Brain microvascular endothelial cell (primary cell): ENCODE measurements at regions not wholly inside any gene's neighbourhood (a gene's known extent, or its start where the extent isn't known, plus 50 kb on each side); places are given as distances from the start of the nearest gene placed in this dataset.

ENCODE experiments used
- DNase-seq: peaks from one replicate; pipeline ENCODE4 v3.0.0-alpha.2; 2020
- H3K27ac ChIP-seq: fragments of 250-450 bp; sonication (Bioruptor Pico); 2 replicates; pipeline ENCODE4 v1.5.1; 2020; ENCODE audit warnings: mild to moderate bottlenecking, moderate library complexity
- H3K27me3 ChIP-seq: fragments of 250-450 bp; sonication (Bioruptor Pico); replicated peaks from 2 replicates; pipeline ENCODE4 v1.5.1; 2020; ENCODE audit warnings: mild to moderate bottlenecking
- H3K36me3 ChIP-seq: fragments of 250-450 bp; sonication (Bioruptor Pico); replicated peaks from 2 replicates; pipeline ENCODE4 v1.5.1; 2020; ENCODE audit warnings: mild to moderate bottlenecking
- H3K4me3 ChIP-seq: 2 replicates; pipeline ENCODE4 v1.5.1; 2011; ENCODE audit warnings: low read depth, mild to moderate bottlenecking, control low read depth, low read length, moderate library complexity
- in situ Hi-C: cut with HindIII; loops from 2 replicates; pipeline ENCODE4 v1.10.0; 2017; ENCODE audit warnings: low sequenced_read_pairs, low pct_ligation_motif_present
- TF ChIP-seq, protein P1 (sequence below): IDR thresholded peaks from 2 replicates; pipeline ENCODE4 v1.5.1; 2011; ENCODE audit warnings: low read depth, mild to moderate bottlenecking, moderate library complexity, low read length, control low read depth, inconsistent platforms; ENCODE audit errors: missing control alignments

- no peaks in the 10 kb centered on the region for H3K27me3 ChIP-seq
- TF ChIP-seq, protein P1, sequence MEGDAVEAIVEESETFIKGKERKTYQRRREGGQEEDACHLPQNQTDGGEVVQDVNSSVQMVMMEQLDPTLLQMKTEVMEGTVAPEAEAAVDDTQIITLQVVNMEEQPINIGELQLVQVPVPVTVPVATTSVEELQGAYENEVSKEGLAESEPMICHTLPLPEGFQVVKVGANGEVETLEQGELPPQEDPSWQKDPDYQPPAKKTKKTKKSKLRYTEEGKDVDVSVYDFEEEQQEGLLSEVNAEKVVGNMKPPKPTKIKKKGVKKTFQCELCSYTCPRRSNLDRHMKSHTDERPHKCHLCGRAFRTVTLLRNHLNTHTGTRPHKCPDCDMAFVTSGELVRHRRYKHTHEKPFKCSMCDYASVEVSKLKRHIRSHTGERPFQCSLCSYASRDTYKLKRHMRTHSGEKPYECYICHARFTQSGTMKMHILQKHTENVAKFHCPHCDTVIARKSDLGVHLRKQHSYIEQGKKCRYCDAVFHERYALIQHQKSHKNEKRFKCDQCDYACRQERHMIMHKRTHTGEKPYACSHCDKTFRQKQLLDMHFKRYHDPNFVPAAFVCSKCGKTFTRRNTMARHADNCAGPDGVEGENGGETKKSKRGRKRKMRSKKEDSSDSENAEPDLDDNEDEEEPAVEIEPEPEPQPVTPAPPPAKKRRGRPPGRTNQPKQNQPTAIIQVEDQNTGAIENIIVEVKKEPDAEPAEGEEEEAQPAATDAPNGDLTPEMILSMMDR = no peak
- H3K4me3 ChIP-seq = no peak overlapping the region
- no peak overlapping the region for H3K27ac ChIP-seq
- in situ Hi-C loops = no loop called here
- no peaks in the 10 kb centered on the region for H3K36me3 ChIP-seq
- no peak for DNase-seq
These were observed 245.5 kb upstream of the TLL1 start for GRCh38 chr4:165627548-165627947.

GRCh38 chr4:165628572-165628971 is 244.5 kb upstream of the TLL1 start:
- in situ Hi-C loops = no loop called here
- H3K36me3 ChIP-seq = no peaks in the 10 kb centered on the region
- H3K4me3 ChIP-seq = no peak overlapping the region
- H3K27ac ChIP-seq = no peak overlapping the region
- TF ChIP-seq, protein P1 = no peak
- DNase-seq = no peak
- H3K27me3 ChIP-seq = no peaks in the 10 kb centered on the region

- DNase-seq = no peak
- H3K4me3 ChIP-seq = no peak overlapping the region
- no peak overlapping the region for H3K27ac ChIP-seq
- in situ Hi-C loops = no loop called here
- TF ChIP-seq, protein P1 = no peak
- no peaks in the 10 kb centered on the region for H3K27me3 ChIP-seq
- H3K36me3 ChIP-seq = no peaks in the 10 kb centered on the region
These were observed 242.4 kb upstream of the TLL1 start for GRCh38 chr4:165630671-165631070.

DNA sequence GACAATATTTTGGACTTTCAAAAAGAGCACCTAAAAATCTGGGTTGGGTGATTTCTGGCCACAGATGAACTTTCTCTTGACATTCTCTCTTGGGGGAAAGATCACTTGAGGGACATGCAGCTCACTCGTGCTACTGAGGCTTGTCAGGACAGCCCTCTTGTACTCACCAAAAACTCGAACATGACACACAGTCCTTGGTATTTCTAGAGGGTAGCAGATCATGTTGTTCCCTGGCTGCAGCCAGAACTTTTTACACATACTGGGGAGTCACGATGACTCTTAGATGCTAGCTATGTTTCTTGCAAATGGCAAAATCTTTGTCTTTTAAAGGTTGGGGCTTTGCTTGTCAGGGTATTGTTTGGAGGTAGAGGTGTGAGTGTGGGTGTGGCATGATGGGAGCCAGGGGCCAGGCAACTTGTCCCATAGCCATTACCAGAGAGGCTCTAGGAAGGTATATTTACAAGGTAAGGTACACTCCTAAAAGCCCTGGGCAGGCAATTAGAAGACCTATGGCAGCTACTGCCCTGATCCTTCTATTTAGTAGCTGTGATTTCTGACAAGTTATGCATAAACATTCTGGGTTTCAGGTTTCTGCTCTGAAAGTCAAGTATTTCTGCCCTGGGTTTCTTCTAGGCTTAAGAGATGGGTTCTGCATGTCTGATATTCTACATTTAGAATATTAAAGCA is 241.7 kb upstream of the TLL1 start:
- DNase-seq = no peak
- TF ChIP-seq, protein P1 = no peak
- H3K4me3 ChIP-seq = no peak overlapping the region
- in situ Hi-C loops = no loop called here
- no peaks in the 10 kb centered on the region for H3K36me3 ChIP-seq
- no peak overlapping the region for H3K27ac ChIP-seq
- no peaks in the 10 kb centered on the region for H3K27me3 ChIP-seq

DNA sequence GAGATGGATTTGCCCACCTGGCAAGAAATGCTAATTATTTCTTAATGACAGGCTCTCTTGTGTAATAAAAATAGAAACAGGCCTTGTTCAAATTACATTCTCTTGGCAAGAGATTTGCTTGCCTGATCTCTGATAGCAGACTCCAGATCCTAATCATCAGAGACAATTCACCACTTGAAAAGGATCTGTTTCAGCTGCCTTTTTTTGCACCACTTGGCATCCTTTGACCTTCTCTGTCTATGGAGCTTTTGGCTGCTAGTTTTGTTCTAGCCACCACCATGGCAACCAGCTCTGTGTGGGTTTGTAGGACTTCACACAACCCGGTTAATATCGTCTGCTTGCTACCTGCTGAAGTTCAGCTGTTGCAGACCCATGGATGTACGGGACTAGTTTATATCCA is 241.1 kb upstream of the TLL1 start:
- Histone ChIP-seq H3K27ac (no peak overlapping the region), H3K4me3 (no peak overlapping the region), H3K36me3 (no peaks in the 10 kb centered on the region), H3K27me3 (no peaks in the 10 kb centered on the region)
- in situ Hi-C loops = no loop called here
- TF ChIP-seq, protein P1 = no peak
- DNase-seq = no peak

DNA sequence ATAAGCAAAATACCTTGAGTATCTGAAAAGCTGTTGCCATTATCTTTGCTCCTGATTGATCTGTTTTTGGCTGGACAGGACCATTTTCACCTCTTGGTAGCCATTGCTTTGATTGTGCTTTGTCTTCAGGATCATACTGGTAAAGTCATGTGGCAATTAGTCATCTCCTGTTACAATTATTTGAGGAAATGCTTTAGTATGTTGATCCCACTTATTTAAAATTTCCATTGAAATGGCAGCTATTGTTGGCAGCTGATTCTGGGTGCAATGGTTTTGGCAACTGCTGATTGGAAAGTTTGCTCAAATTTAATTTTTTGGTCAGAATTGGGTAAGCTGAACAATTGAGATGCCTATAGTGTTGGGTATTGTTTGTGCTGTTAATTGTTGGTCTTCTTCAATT is 238.3 kb upstream of the TLL1 start:
- in situ Hi-C loops = no loop called here
- TF ChIP-seq, protein P1 = no peak
- DNase-seq = no peak
- Histone ChIP-seq H3K27me3 (no peaks in the 10 kb centered on the region), H3K27ac (no peak overlapping the region), H3K36me3 (no peaks in the 10 kb centered on the region), H3K4me3 (no peak overlapping the region)
